GM19238 (cell line): ENCODE measurements at regions not wholly inside any gene's neighbourhood (a gene's known extent, or its start where the extent isn't known, plus 50 kb on each side); places are given as distances from the start of the nearest gene placed in this dataset.

Experiments used
- DNase-seq: peaks from one replicate; pipeline ENCODE4 v3.0.0; 2011; ENCODE audit warnings: low spot score; ENCODE audit not compliant: insufficient read length

GRCh38 chr12:92196368-92196767, 50.7 kb upstream of the BTG1 start:
- no peak for DNase-seq
